GM19455 (cell line): ENCODE measurements at regions not wholly inside any gene's neighbourhood (a gene's known extent, or its start where the extent isn't known, plus 50 kb on each side); places are given as distances from the start of the nearest gene placed in this dataset.
"Not testable (repeated sequence)": the region's sequence is repeated elsewhere in the genome, so short reads cannot be mapped to it uniquely, and the experiment has no call there.

Experiments used
- ATAC-seq: cut with Tn5 transposase; IDR thresholded peaks from one replicate; pipeline ENCODE4 v1.9.1; 2021; ENCODE audit not compliant: unreplicated experiment

GRCh38 chr6:25176466-25176865 lies 102.7 kb upstream of the CARMIL1 start:
- no peak for ATAC-seq

GRCh38 chr6:25177500-25178028 lies 101.6 kb upstream of the CARMIL1 start:
- no peak for ATAC-seq

- no peak for ATAC-seq
Observed at GRCh38 chr6:25178336-25179035, 100.7 kb upstream of the CARMIL1 start.

- ATAC-seq, result no peak
Observed at GRCh38 chr6:25179051-25179778, 100.0 kb upstream of the CARMIL1 start.

GRCh38 chr6:25180630-25181349 lies 98.4 kb upstream of the CARMIL1 start:
- no peak for ATAC-seq

- no peak for ATAC-seq
Observed at GRCh38 chr6:25181350-25181724, 97.8 kb upstream of the CARMIL1 start.

- ATAC-seq, result no peak
Observed at GRCh38 chr6:25181923-25182322, 97.3 kb upstream of the CARMIL1 start.

- ATAC-seq, result no peak
Observed at GRCh38 chr6:25186919-25187318, 92.3 kb upstream of the CARMIL1 start.

GRCh38 chr6:25188232-25188631 lies 90.9 kb upstream of the CARMIL1 start:
- no peak for ATAC-seq

GRCh38 chr6:25192590-25193459 lies 86.3 kb upstream of the CARMIL1 start:
- no peak for ATAC-seq

GRCh38 chr6:25193460-25194171 lies 85.6 kb upstream of the CARMIL1 start:
- ATAC-seq, result no peak

GRCh38 chr6:25194172-25194678 lies 84.9 kb upstream of the CARMIL1 start:
- no peak for ATAC-seq

- ATAC-seq, result no peak
Observed at GRCh38 chr6:25196464-25196863, 82.7 kb upstream of the CARMIL1 start.

- ATAC-seq, result no peak
Observed at GRCh38 chr6:25197111-25197510, 82.1 kb upstream of the CARMIL1 start.

GRCh38 chr6:25199544-25199943 lies 79.6 kb upstream of the CARMIL1 start:
- no peak for ATAC-seq

- no peak for ATAC-seq
Observed at GRCh38 chr6:25202504-25202903, 76.7 kb upstream of the CARMIL1 start.

- no peak for ATAC-seq
Observed at GRCh38 chr6:25205629-25206028, 73.5 kb upstream of the CARMIL1 start.

GRCh38 chr6:25207453-25208155 lies 71.6 kb upstream of the CARMIL1 start:
- not testable (repeated sequence) for ATAC-seq

GRCh38 chr6:25215881-25216280 lies 63.3 kb upstream of the CARMIL1 start:
- no peak for ATAC-seq
